ENCODE measurements at regions not wholly inside any gene's neighbourhood (a gene's known extent, or its start where the extent isn't known, plus 50 kb on each side); places are given as distances from the start of the nearest gene placed in this dataset.

DNA sequence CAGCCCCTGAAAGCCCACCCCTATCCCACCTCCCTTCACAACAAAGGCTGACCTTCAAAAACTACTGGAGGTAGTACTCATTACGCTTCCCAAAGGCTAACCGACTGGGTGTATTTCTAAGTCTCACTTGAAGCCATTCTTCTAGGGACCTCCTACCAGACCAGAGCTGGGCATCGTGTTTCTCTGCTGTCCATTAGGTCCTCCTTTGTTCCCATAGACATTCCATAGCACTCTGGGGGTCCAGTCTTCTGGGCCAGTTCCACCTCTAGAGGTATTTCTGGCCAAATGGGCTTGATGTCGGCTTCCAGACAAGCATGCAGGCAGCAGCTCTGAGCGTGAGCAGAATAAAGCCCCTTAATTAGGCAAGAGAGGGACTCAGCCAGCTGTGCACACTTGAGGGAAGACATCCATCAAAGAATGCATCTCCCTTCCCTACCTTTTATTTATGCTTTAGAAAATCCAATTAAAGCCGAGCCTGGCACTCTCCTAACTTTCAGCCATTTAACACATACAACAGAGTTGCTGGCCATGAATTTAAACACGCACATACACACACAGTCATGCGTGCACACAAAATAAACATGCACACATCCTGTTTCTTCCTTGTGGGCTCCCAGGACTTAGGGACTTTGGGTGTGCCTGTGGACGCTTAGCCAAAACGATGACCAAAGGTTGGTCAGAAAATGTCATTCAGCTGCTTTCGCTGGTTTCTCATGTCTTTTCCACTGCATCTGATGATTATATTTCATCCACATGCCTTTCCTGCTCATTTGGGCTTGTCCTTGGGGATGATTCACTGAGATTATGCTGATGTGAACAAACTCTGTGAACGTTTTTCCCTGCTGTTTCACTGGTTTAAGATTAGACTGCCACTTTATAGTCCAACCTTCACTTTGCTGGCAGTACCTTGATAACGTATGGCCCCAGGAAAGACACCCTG lies 362.0 kb upstream of the NFE2L3 start:
- TF ChIP-seq POLR2A (IDR thresholded peaks at IDR 0.05; ENCODE audit: low read length), result no peak
- TF ChIP-seq GATA1 (IDR thresholded peaks at IDR 0.05; ENCODE audit: low read depth, low read length), result no peak

DNA sequence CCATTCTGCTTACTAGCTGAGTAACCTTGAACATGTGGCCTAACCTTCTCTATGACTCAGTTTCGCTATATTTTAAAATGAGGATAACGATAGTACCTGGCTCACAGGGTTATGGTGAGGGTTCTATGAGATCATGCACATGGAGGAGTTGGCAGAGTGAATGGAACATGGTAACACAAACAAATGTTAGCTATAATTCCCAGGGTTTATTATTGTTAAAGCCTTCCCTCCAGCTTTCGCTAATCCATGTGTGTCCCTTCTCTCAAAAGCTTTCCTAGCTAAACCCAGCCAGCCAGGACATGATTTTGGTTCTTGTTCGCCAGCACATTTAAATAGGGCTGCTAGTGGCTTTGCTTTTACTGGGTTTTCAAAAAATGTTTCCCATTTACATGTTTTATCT lies 361.0 kb upstream of the NFE2L3 start:
- no peak for TF ChIP-seq GATA1 (IDR thresholded peaks at IDR 0.05; ENCODE audit: low read depth, low read length)
- TF ChIP-seq POLR2A (IDR thresholded peaks at IDR 0.05; ENCODE audit: low read length), result no peak
- no peak for DNase-seq

More for the DNA sequence above, 362.0 kb upstream of the NFE2L3 start:
- no peak for DNase-seq

DNA sequence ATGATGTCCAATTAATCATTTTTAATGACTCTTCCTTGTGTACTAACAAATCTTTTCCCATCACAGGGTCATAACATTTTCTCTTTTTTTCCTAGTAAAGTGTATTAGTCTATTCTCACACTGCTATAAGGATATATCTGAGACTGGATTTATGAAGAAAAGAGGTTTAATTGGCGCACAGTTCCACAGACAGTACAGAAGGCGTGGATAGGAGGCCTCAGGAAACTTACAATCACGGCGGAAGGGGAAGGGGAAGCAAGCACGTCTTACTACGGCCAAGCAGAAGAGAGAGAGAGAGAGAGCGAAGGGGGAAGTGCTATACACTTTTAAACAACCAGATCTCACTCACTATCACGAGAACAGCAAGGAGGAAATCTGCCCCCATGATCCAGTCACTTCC lies 359.4 kb upstream of the NFE2L3 start:
- TF ChIP-seq POLR2A (IDR thresholded peaks at IDR 0.05; ENCODE audit: low read length) (no peak), GATA1 (IDR thresholded peaks at IDR 0.05; ENCODE audit: low read depth, low read length) (no peak)
- no peak for DNase-seq

DNA sequence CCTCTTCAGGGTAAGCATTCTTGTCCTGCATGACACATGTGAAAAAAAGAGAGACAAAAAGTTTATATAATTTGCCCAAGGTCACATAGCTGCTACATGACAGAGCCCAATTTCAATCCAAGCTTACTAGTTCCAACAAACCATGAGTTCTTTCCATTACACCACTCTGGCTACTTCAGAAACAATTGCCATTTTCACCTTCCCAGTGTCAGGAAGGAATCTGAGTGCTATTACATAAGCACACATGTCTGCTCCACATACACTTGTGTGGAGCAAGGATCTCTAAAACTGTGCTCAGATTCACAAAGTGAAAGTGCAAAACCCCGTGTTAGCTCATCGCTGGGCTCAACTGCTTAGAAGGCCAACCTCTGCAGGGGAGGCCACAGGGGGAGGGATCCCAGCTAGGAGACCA lies 356.2 kb upstream of the NFE2L3 start:
- no peak for DNase-seq
- TF ChIP-seq POLR2A (IDR thresholded peaks at IDR 0.05; ENCODE audit: low read length) (no peak), GATA1 (IDR thresholded peaks at IDR 0.05; ENCODE audit: low read depth, low read length) (no peak)

DNA sequence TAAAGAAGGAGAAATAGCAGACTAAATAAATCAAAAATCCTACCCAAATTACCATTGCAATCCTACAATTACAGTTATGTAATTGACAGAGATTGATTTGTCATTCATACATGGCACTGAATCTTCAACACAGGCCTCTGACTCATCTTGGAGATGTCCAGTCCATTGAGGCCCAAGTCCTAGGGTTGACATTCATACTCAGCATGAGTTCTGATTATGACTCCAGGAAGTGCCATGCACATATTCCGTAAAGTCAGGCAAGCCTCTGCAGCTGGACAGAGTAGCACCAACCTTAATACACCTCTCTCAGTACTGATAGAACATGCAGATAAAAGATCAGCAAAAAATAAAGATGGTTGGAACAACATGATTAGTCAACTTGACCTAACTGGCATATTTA lies 353.7 kb upstream of the NFE2L3 start:
- TF ChIP-seq POLR2A (IDR thresholded peaks at IDR 0.05; ENCODE audit: low read length) (no peak), GATA1 (IDR thresholded peaks at IDR 0.05; ENCODE audit: low read depth, low read length) (no peak)
- no peak for DNase-seq

DNA sequence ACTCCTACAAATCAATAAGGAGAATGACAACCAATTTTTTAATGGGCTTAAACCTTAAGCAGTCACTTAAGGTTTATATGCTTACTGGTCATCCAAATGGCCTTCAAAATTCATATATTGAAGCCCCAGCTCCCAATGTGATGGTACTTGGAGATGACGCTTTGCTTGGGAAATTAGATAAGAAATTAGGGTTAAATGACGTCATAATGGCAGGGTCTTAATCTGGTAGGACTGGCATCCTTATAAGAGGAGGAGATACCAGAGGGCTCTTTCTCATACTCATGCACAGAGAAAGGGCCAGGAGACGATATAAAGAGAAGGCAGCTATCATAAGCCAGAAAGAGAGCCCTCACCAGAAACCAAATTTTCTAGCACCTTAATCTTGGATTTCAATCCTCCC lies 350.8 kb upstream of the NFE2L3 start:
- TF ChIP-seq POLR2A (IDR thresholded peaks at IDR 0.05; ENCODE audit: low read length) (no peak), GATA1 (IDR thresholded peaks at IDR 0.05; ENCODE audit: low read depth, low read length) (no peak)
- DNase-seq, result no peak

DNA sequence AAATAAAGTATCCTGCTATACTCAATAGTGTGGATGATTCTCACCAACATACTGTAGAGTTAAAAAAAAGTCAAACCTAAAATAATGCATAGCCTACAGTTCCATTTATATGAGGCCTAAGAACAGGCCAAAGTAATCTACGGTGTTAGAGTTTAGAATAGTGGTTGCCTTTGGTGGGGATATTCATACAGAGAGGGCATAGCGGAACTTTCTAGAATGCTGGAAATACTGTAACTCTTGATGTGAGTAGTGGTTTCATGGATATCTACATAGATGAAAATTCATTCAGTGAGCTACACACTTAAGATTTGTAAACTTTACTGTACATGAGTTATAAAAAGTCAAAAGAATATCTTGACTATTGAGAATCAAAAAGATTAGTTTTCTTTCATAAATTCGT lies 349.9 kb upstream of the NFE2L3 start:
- no peak for TF ChIP-seq GATA1 (IDR thresholded peaks at IDR 0.05; ENCODE audit: low read depth, low read length)
- no peak for TF ChIP-seq POLR2A (IDR thresholded peaks at IDR 0.05; ENCODE audit: low read length)
- no peak for DNase-seq

DNA sequence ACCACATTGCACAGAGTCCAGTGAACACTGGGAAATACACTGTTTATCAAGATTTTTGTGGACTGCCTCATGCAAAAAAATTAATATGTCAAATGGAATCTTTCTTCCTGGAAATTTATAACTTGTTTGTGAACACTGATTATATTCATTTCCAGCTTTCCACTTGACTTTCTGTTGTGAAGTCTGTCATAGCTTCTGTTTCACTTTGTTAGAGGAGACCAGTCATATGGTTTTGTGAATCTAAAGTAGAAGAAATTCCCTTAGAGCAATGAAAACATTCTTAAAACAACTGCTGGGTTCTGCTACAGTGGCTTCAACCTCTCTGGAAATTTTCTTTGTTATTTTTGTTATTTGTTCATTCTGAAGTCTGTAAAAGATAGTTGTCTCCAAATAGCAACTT lies 349.5 kb upstream of the NFE2L3 start:
- TF ChIP-seq GATA1 (IDR thresholded peaks at IDR 0.05; ENCODE audit: low read depth, low read length), result no peak
- TF ChIP-seq POLR2A (IDR thresholded peaks at IDR 0.05; ENCODE audit: low read length), result no peak
- no peak for DNase-seq

DNA sequence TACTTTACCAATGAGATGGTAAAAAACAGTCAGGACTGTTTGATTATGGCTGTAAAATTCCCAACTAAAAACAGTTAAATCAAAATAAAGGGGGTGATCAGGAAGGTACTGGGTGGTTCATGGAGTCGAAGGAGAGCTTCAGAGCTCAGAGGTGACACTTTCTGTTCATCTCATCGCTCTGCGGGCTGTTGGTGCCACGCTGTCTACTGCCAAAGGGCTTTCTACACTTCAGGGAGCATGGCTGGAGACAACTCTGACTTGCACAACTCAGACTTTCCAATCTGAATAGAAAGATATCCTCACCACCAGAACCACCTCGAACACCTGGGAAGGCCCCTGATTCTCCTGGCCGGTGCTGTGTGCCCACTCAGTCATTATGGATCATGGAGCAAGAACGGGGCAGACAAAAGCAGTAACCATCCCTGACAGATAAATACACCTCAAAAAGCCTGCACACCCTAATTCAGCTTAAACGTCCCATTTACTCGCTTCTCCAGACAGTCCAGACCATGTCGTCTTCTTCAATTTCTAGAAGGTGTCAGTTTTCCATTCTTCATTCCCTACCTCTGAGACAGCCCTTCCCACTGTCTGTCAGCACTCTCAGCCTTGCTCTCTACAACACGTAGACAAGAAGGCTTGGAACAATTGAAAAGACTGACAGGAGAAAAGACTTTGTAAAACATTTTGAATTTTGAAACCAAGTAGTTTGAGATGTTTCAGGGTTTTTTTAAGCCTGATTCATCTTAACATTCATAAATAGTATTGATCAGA lies 348.7 kb upstream of the NFE2L3 start:
- DNase-seq, result no peak
- no peak for TF ChIP-seq GATA1 (IDR thresholded peaks at IDR 0.05; ENCODE audit: low read depth, low read length)
- no peak for TF ChIP-seq POLR2A (IDR thresholded peaks at IDR 0.05; ENCODE audit: low read length)

DNA sequence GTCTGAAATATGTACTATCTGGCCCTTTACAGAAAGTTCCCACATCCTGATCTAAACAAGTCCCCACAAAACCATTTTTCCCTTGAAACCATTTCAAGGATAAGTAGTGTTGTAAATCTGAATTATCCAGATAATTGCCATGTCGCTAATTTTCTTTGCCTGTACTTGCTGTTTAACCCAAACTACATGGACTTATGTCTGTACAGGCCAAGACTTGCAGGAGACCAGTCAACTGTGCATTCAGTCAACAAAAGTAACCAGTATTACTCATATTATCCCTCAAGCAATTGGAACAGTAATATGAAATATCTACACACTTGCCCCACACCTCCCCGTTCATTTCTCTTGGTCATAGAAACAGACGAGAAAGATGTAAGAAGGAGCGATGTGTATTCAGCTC lies 347.8 kb upstream of the NFE2L3 start:
- no peak for DNase-seq

DNA sequence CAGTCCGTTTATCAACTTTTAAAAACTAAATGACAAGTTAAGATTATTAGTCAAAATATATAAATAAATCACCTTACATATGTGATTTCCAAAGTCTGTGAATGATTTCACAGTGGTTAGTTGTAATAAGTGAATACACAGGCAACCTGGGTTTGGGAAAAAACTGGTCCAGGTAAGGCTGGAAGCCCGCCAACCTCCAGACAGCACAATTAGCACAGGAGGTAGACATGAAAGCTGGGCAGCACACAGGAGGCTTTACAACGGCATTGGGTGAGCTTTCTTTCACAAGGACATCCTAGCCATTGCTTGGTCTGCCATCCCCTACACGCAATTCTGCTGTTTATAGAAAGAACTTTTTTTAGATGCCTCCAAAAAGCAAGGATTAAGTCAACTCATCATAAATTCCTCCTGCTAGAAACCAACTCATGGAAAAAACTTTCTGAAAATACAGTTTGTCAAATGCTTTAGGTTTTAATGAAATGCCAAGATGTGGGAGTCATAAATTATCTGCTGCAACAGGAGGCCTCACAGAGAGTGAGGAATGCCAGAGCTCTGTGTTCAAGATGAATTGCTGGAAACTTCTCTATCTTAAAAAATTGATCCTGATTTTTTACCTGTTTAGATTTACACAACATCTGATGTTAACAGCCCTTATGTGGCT lies 346.8 kb upstream of the NFE2L3 start:
- TF ChIP-seq GATA1 (IDR thresholded peaks at IDR 0.05; ENCODE audit: low read depth, low read length) (no peak), POLR2A (IDR thresholded peaks at IDR 0.05; ENCODE audit: low read length) (no peak)
- DNase-seq, result no peak

More for the DNA sequence above, 347.8 kb upstream of the NFE2L3 start:
- TF ChIP-seq GATA1 (IDR thresholded peaks at IDR 0.05; ENCODE audit: low read depth, low read length), result no peak
- no peak for TF ChIP-seq POLR2A (IDR thresholded peaks at IDR 0.05; ENCODE audit: low read length)

DNA sequence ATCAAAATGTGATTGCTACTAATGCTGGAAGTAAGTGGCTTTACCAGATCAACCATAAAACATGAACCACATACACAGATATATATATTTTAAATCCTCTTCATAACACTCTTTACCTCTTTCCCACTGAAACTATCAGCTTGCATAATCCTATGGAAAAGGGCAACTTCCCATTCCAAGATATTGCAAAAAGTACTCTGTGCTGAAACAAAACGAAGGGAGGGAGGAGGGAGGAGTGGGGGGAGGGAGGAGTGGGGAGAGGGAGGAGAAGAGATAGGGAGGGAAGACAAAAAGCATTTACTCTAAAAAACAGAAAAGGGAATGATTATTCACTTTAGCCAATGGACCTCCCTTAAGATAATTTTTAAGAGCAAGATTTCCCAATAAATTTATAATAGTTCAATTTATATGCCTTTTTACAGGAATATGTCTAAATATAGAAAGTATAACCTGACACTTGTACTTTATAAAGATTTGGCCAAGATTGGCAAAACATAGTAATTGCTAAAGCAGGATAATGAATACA lies 344.8 kb upstream of the NFE2L3 start:
- no peak for DNase-seq
- TF ChIP-seq POLR2A (IDR thresholded peaks at IDR 0.05; ENCODE audit: low read length) (no peak), GATA1 (IDR thresholded peaks at IDR 0.05; ENCODE audit: low read depth, low read length) (no peak)

DNA sequence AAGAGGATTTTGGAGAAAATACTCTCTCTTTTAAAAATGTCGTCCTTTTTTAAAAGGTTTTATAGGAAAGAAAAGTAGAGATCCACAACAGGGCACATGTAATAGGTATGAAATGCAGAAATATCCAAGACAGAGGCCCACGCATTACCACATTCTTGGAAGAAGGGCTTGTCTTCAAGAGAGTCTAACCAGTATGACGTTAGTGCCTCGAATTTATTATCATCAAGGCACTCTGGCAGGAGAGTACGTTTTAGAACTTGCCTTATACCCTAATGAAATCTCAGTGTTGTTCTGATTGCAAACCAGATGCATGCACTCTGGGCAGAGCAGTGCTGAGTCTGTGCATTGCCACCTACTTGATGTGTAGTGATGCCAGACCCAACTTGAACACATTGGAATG lies 342.6 kb upstream of the NFE2L3 start:
- TF ChIP-seq POLR2A (IDR thresholded peaks at IDR 0.05; ENCODE audit: low read length) (no peak), GATA1 (IDR thresholded peaks at IDR 0.05; ENCODE audit: low read depth, low read length) (no peak)
- no peak for DNase-seq

Measured in erythroblast (primary cell).